ENCODE measurements at regions not wholly inside any gene's neighbourhood (a gene's known extent, or its start where the extent isn't known, plus 50 kb on each side); places are given as distances from the start of the nearest gene placed in this dataset.
"Not testable (repeated sequence)": the region's sequence is repeated elsewhere in the genome, so short reads cannot be mapped to it uniquely, and the experiment has no call there.

GRCh38 chr1:117314951-117315350 lies 52.3 kb upstream of the MAN1A2 start:
- TF ChIP-seq CTCF (IDR thresholded peaks at IDR 0.05); EP300 (IDR thresholded peaks at IDR 0.05); POLR2A (IDR thresholded peaks at IDR 0.05; ENCODE audit: low read depth); POLR2AphosphoS5 (IDR thresholded peaks at IDR 0.05): not testable (repeated sequence)

Measured in esophagus muscularis mucosa (tissue), 4 donors.